Esophagus muscularis mucosa (tissue), 3 donors: ENCODE measurements at regions not wholly inside any gene's neighbourhood (a gene's known extent, or its start where the extent isn't known, plus 50 kb on each side); places are given as distances from the start of the nearest gene placed in this dataset.

Experiments used
- POLR2A ChIP-seq: fragments of 450-650 bp; IDR thresholded peaks from one replicate; pipeline ENCODE4 v1.6.1; 2017; ENCODE audit warnings: antibody characterized with exemption, moderate library complexity, mild to moderate bottlenecking, low read depth
- POLR2AphosphoS5 ChIP-seq, 2 donors: sonication (generic); formaldehyde crosslinking; IDR thresholded peaks; one replicate each; pipeline ENCODE4 v1.6.1; 2017; ENCODE audit warnings: antibody characterized with exemption in 2 of 2
- TF ChIP-seq, protein P1 (sequence below), 3 experiments: fragments of 200-600 bp in 2 of 3; fragments of 450-650 bp in 1 of 3; sonication (generic) in 2 of 3; IDR thresholded peaks; one replicate each; pipeline ENCODE4 v1.5.1; 2017 to 2019; ENCODE audit warnings: antibody characterized with exemption in 3 of 3, mild to moderate bottlenecking in 2 of 3, moderate library complexity in 1 of 3

DNA sequence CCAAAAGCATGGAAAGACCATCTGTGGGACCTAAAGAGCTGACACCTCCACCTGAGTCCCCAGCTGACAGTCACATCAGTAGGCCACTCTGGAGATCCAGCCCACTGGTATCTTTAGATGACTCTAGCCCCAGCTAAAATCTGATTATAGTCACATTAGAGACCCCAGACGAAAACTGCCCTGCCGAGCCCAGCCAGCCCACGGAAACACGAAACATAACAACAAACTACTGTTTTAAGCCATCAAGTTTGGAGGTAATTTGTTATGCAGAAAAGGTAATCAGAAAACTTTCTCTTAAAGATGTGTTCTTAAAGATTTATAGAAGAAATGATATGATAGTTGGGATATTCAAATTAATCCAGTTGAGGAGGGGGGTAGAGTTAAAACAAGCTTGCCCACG lies 175.7 kb downstream of the DHX15 start:
- TF ChIP-seq, protein P1, sequence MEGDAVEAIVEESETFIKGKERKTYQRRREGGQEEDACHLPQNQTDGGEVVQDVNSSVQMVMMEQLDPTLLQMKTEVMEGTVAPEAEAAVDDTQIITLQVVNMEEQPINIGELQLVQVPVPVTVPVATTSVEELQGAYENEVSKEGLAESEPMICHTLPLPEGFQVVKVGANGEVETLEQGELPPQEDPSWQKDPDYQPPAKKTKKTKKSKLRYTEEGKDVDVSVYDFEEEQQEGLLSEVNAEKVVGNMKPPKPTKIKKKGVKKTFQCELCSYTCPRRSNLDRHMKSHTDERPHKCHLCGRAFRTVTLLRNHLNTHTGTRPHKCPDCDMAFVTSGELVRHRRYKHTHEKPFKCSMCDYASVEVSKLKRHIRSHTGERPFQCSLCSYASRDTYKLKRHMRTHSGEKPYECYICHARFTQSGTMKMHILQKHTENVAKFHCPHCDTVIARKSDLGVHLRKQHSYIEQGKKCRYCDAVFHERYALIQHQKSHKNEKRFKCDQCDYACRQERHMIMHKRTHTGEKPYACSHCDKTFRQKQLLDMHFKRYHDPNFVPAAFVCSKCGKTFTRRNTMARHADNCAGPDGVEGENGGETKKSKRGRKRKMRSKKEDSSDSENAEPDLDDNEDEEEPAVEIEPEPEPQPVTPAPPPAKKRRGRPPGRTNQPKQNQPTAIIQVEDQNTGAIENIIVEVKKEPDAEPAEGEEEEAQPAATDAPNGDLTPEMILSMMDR (IDR thresholded peaks at IDR 0.05), result no peak
- TF ChIP-seq POLR2A (no peak), POLR2AphosphoS5 (IDR thresholded peaks at IDR 0.05) (no peak)
